ENCODE measurements at regions not wholly inside any gene's neighbourhood (a gene's known extent, or its start where the extent isn't known, plus 50 kb on each side); places are given as distances from the start of the nearest gene placed in this dataset.

DNA sequence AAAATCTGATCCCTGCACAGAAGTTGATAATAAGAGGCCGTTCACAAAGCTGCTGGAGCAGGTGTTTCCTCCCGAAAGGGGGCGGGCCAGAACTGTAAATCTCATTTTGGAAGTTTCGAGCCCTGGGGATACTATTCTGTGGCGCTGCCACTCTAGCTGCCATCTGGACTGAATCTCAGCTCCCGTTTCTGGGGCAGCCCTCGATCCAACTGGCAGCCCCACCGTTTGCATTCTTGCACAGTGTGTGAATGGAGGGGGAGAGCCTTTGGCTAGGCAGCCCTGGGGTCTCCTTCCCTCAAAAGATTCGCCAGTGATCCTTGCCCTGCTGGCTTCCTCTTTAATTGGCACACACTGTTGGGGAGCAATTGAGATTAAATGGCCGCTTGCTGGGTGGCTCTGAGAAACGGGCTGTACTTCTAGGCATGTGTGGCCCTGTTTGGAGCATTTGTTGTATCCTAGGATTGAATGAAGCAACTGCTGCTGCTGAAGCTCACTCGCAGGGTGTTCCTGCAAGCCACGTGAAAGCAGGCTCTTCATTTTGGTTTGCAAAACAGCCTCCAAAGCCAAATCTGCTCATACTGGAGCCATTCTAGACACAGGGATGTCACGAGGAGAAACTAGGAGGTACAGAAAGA is 57.2 kb upstream of the TOPAZ1 start:
- H3K9me3 ChIP-seq (ENCODE audit: control insufficient read depth, insufficient read depth, low read depth, low read length), result no peaks in the 10 kb centered on the region
- no TSS peak for BruUV-seq (replicated peaks)
- CTCF ChIA-PET, result no interaction called here
- no peaks in the 10 kb centered on the region for H3K4me1 ChIP-seq (ENCODE audit: control insufficient read depth, insufficient read depth, low read length)
- H3K27ac ChIP-seq (ENCODE audit: low read length), result no peak overlapping the region
- in situ Hi-C loops (cut with HindIII; ENCODE audit: low pct_unique_long_range_greater_than_20kb, low sequenced_read_pairs), result no loop called here
- no peak overlapping the region for H3K4me3 ChIP-seq (ENCODE audit: low read depth in 2 of 2, low read length in 2 of 2)
- TF ChIP-seq SIN3A (IDR thresholded peaks at IDR 0.05; ENCODE audit: borderline replicate concordance, insufficient read depth, low read depth, low read length) (no peak), POLR2AphosphoS5 (IDR thresholded peaks at IDR 0.05; ENCODE audit: low read depth, low read length) (no peak), TCF7L2 (IDR thresholded peaks at IDR 0.05; ENCODE audit: low read depth, low read length) (no peak)
- TF ChIP-seq, protein P1, sequence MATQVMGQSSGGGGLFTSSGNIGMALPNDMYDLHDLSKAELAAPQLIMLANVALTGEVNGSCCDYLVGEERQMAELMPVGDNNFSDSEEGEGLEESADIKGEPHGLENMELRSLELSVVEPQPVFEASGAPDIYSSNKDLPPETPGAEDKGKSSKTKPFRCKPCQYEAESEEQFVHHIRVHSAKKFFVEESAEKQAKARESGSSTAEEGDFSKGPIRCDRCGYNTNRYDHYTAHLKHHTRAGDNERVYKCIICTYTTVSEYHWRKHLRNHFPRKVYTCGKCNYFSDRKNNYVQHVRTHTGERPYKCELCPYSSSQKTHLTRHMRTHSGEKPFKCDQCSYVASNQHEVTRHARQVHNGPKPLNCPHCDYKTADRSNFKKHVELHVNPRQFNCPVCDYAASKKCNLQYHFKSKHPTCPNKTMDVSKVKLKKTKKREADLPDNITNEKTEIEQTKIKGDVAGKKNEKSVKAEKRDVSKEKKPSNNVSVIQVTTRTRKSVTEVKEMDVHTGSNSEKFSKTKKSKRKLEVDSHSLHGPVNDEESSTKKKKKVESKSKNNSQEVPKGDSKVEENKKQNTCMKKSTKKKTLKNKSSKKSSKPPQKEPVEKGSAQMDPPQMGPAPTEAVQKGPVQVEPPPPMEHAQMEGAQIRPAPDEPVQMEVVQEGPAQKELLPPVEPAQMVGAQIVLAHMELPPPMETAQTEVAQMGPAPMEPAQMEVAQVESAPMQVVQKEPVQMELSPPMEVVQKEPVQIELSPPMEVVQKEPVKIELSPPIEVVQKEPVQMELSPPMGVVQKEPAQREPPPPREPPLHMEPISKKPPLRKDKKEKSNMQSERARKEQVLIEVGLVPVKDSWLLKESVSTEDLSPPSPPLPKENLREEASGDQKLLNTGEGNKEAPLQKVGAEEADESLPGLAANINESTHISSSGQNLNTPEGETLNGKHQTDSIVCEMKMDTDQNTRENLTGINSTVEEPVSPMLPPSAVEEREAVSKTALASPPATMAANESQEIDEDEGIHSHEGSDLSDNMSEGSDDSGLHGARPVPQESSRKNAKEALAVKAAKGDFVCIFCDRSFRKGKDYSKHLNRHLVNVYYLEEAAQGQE (IDR thresholded peaks at IDR 0.05; ENCODE audit: insufficient read depth in 1 of 2, low read depth in 2 of 2, low read length in 1 of 2), result no peak
- TF ChIP-seq, protein P2, sequence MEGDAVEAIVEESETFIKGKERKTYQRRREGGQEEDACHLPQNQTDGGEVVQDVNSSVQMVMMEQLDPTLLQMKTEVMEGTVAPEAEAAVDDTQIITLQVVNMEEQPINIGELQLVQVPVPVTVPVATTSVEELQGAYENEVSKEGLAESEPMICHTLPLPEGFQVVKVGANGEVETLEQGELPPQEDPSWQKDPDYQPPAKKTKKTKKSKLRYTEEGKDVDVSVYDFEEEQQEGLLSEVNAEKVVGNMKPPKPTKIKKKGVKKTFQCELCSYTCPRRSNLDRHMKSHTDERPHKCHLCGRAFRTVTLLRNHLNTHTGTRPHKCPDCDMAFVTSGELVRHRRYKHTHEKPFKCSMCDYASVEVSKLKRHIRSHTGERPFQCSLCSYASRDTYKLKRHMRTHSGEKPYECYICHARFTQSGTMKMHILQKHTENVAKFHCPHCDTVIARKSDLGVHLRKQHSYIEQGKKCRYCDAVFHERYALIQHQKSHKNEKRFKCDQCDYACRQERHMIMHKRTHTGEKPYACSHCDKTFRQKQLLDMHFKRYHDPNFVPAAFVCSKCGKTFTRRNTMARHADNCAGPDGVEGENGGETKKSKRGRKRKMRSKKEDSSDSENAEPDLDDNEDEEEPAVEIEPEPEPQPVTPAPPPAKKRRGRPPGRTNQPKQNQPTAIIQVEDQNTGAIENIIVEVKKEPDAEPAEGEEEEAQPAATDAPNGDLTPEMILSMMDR (IDR thresholded peaks at IDR 0.05), result no peak
- no peaks in the 10 kb centered on the region for H3K36me3 ChIP-seq (ENCODE audit: control insufficient read depth, insufficient read depth, low read length)
- POLR2A ChIA-PET, result no interaction called here
- intact Hi-C loops (cut with micrococcal nuclease; ENCODE audit: unreplicated experiment), result no loop called here
- DNase-seq (ENCODE audit: low read depth, low spot score) (no peak), ATAC-seq (no peak)
- peaks cover 5% of the 10 kb centered on the region; the same call in 1 of the 2 replicates for H3K27me3 ChIP-seq (ENCODE audit: control insufficient read depth, insufficient read depth, low read length)

- Histone ChIP-seq H3K9me3 (ENCODE audit: control insufficient read depth, insufficient read depth, low read depth, low read length) (no peaks in the 10 kb centered on the region), H3K27me3 (ENCODE audit: control insufficient read depth, insufficient read depth, low read length) (peaks cover 5% of the 10 kb centered on the region; the same call in 1 of the 2 replicates), H3K36me3 (ENCODE audit: control insufficient read depth, insufficient read depth, low read length) (no peaks in the 10 kb centered on the region), H3K27ac (ENCODE audit: low read length) (no peak overlapping the region), H3K4me3 (ENCODE audit: low read depth in 2 of 2, low read length in 2 of 2) (no peak overlapping the region), H3K4me1 (ENCODE audit: control insufficient read depth, insufficient read depth, low read length) (no peaks in the 10 kb centered on the region)
- in situ Hi-C loops (cut with HindIII; ENCODE audit: low pct_unique_long_range_greater_than_20kb, low sequenced_read_pairs) (no loop called here), intact Hi-C loops (cut with micrococcal nuclease; ENCODE audit: unreplicated experiment) (no loop called here)
- no TSS peak for BruUV-seq (replicated peaks)
- DNase-seq (ENCODE audit: low read depth, low spot score) (no peak), ATAC-seq (no peak)
- CTCF ChIA-PET, result no interaction called here
- POLR2A ChIA-PET, result no interaction called here
- no peak for TF ChIP-seq SIN3A (IDR thresholded peaks at IDR 0.05; ENCODE audit: borderline replicate concordance, insufficient read depth, low read depth, low read length)
- TF ChIP-seq, protein P2 (IDR thresholded peaks at IDR 0.05), result no peak
Observed at GRCh38 chr3:44185396-44185915, 56.2 kb upstream of the TOPAZ1 start.

All from Panc1 (cell line).